ENCODE measurements at regions not wholly inside any gene's neighbourhood (a gene's known extent, or its start where the extent isn't known, plus 50 kb on each side); places are given as distances from the start of the nearest gene placed in this dataset.

DNA sequence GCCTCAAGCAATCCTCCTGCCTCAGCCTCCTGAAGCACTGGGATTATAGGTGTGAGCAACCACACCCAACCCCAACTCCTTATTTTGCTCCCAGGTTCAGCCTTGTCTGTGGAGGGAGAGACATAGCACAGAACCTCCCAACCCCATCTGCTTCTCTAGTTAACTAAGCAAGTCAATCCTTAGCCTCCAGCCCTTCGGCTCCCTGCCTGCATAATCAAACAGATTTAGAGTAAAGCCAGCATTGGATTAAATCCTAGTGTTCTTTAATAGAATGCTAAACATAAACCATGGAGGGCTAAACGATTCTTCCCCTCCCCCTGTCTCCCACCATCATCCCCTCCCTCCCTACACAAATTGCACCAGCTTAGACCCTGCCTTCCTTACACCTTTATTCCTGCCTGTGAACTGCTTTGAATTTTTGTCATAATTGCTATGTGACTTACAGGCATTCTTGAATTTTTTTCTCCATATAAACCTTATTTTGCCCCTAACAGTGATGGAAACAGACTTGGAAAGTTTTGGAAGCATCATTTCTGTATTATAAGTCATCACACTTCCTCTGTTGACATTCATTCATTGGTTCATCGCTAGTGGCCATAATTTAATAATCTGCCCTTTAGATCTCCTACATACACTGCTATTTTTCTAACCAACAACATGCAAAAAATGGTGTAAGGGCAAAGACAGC is 72.6 kb upstream of the TOMM7 start:
- H3K27me3 ChIP-seq (ENCODE audit: control insufficient read depth, insufficient read depth, low read length), result no peaks in the 10 kb centered on the region
- H3K36me3 ChIP-seq (replicated peaks; ENCODE audit: control insufficient read depth, insufficient read depth, low read length), result no peaks in the 10 kb centered on the region
- no peak overlapping the region for H3K4me3 ChIP-seq (ENCODE audit: insufficient read depth, low read depth, low read length)
- no peak for DNase-seq

DNA sequence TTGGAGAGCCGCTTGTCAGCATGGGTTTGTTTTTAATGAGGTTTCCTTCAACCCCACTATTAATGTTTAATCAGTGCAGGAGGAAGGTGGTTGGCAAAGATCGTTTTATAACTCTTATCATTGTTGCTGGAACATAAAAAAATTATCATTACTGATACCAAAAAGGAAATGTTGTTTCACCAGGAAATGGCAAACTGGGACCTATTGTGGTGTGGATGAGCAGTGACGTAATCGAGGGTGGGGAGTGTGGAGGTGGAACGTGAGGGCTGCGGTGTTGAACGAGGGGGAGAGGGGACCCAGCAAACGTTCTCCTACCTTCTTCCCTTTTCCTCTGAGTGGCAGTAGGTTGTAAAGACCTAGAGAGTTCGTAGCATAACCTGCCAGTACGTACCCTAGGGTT is 71.9 kb upstream of the TOMM7 start:
- no peaks in the 10 kb centered on the region for H3K36me3 ChIP-seq (replicated peaks; ENCODE audit: control insufficient read depth, insufficient read depth, low read length)
- no peak for DNase-seq
- no peak overlapping the region for H3K4me3 ChIP-seq (ENCODE audit: insufficient read depth, low read depth, low read length)
- no peaks in the 10 kb centered on the region for H3K27me3 ChIP-seq (ENCODE audit: control insufficient read depth, insufficient read depth, low read length)

DNA sequence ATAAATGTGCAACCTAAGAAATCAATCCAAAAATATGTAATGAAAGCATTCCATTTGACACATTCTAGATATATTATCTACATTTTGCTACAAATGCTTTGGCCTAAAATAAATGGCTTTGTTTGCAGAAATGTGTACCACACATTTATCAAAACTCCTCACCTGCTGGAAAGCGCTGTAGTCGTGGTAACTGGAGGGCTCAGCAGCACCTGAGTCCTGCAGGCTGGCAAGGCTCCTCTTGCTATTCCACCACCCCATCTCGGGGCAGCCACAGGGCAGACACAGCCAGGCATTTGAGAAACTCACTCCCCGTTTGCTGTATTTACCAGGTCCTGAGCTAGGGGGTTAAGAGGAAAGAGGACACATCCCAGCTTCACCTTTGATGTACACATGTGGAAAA is 68.1 kb upstream of the TOMM7 start:
- no peak for DNase-seq
- H3K4me3 ChIP-seq (ENCODE audit: insufficient read depth, low read depth, low read length), result no peak overlapping the region
- H3K27me3 ChIP-seq (ENCODE audit: control insufficient read depth, insufficient read depth, low read length), result no peaks in the 10 kb centered on the region
- no peaks in the 10 kb centered on the region for H3K36me3 ChIP-seq (replicated peaks; ENCODE audit: control insufficient read depth, insufficient read depth, low read length)

DNA sequence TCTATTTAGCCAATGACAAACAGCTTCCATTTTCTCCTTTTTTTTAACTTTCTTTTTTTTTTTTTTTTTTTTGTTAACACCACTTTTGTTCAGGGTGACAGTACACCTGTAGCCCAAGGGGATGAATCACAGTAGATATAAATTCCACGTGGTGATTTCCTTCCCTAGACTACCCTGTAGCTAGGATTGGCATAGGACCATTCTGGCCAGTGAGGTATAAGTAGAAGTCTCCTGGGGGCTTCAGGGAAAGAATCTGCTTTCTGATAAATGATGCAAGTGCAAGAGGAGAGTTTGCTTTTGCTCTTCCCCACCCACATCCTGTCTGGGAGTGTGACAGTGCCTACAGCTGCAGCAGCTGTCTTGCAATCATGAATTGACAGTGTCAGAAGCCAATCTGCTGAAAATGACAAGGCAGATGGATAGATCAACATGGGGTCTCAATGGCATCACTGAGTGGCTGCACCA is 63.2 kb upstream of the TOMM7 start:
- Histone ChIP-seq H3K36me3 (replicated peaks; ENCODE audit: control insufficient read depth, insufficient read depth, low read length) (no peaks in the 10 kb centered on the region), H3K27me3 (ENCODE audit: control insufficient read depth, insufficient read depth, low read length) (no peaks in the 10 kb centered on the region), H3K4me3 (ENCODE audit: insufficient read depth, low read depth, low read length) (no peak overlapping the region)
- DNase-seq, result no peak

DNA sequence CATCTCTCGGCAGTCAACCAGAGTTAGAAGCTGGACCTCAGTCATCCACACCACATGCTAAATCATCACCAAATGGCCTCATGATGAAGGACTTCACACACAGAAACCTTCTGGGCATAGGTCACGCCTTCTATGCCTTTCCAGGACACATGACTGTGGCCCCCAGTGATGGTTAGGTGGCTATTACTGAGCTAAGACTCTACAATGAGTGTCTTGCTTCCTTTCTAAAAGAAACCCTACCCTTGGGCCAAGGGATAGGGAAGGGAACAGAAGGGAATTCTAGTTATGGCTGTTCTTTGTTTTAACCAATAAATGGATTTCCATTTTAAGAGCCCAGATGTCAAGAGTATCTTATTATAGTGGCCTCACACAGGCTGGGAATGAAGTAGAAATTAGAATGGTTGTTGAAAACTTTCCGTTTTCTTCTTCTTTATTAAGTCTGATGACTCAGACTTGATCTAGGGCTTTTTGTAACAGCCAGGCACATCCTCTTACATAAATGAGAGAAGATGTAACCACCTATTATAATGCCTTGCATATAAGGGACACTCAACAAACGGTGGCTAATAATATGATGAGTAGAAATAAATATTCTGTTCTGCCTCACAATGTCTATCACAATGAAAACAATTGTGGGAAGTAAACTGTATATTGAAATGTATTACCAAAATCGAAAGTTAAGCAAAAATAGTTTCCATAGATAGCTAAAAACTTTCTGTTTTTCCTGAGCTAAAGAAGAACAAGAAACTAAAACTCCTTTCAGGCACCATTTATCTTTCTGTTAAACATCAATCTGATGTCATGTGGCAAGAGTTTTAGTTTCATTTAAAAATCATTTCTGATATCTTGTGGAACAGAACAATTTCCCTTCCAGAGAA is 62.5 kb upstream of the TOMM7 start:
- no peak overlapping the region for H3K4me3 ChIP-seq (ENCODE audit: insufficient read depth, low read depth, low read length)

DNA sequence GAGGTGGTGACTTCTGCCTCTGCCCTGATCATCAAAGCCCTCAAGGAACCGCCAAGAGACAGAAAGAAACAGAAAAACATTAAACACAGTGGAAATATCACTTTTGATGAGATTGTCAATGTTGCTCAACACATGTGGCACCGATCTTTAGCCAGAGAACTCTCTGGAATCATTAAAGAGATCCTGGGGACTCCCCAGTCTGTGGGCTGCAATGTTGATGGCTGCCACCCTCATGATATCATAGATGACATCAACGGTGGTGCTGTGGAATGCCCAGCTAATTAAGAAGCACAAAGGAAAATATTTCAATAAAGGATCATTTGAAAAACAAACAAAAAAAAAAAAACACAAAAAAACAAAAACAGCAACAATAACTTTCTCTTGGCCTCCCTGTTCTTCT is 59.5 kb upstream of the TOMM7 start:
- H3K27me3 ChIP-seq (ENCODE audit: control insufficient read depth, insufficient read depth, low read length), result no peaks in the 10 kb centered on the region
- H3K4me3 ChIP-seq (ENCODE audit: insufficient read depth, low read depth, low read length), result no peak overlapping the region
- DNase-seq, result no peak
- no peaks in the 10 kb centered on the region for H3K36me3 ChIP-seq (replicated peaks; ENCODE audit: control insufficient read depth, insufficient read depth, low read length)

More for the DNA sequence above, 62.5 kb upstream of the TOMM7 start:
- Histone ChIP-seq H3K36me3 (replicated peaks; ENCODE audit: control insufficient read depth, insufficient read depth, low read length) (no peaks in the 10 kb centered on the region), H3K27me3 (ENCODE audit: control insufficient read depth, insufficient read depth, low read length) (no peaks in the 10 kb centered on the region)
- DNase-seq, result no peak

DNA sequence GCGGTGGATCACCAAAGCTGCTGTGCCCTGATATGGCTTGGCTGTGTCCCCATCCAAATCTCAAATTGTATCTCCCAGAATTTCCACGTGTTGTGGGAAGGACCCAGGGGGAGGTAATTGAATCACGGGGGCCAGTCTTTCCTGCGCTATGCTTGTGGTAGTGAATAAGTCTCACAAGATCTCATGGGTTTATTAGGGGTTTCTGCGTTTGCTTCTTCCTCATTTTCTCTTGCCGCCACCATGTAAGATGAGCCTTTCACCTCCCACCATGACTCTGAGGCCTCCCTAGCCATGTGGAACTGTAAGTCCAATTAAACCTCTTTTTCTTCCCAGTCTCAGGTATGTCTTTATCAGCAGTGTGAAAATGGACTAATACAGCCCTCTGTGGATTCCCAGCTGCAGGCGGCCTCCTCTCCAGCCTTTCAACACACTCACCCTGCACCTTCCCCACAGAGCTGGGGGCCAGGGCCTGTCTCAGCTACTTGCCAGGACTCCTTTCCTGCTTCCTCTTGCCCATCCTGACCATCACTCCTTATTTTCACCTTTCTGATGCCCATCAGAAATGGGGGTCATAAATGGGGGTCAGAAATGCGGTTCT is 57.2 kb upstream of the TOMM7 start:
- Histone ChIP-seq H3K27me3 (ENCODE audit: control insufficient read depth, insufficient read depth, low read length) (no peaks in the 10 kb centered on the region), H3K4me3 (ENCODE audit: insufficient read depth, low read depth, low read length) (no peak overlapping the region), H3K36me3 (replicated peaks; ENCODE audit: control insufficient read depth, insufficient read depth, low read length) (no peaks in the 10 kb centered on the region)
- DNase-seq, result no peak

DNA sequence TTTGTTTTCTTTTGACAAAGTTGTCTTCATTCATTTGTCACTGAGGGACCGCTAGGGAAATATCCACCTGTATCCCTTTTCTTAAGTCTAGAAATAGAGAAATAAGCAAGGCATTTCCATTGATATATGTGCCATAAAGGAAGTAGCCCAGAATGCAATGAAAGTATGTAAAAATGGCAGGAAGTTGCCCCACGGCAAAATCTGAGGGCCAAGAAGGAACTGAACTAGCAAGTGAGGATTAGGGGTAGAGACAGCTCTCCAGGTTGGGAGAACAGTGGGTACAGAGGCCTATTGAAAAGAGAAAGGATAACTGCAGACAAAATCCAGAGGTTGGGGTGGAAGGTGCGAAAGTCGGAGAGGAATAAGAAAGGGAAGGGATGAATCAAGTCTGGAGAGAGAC is 56.6 kb upstream of the TOMM7 start:
- Histone ChIP-seq H3K36me3 (replicated peaks; ENCODE audit: control insufficient read depth, insufficient read depth, low read length) (no peaks in the 10 kb centered on the region), H3K27me3 (ENCODE audit: control insufficient read depth, insufficient read depth, low read length) (no peaks in the 10 kb centered on the region), H3K4me3 (ENCODE audit: insufficient read depth, low read depth, low read length) (no peak overlapping the region)
- no peak for DNase-seq

DNA sequence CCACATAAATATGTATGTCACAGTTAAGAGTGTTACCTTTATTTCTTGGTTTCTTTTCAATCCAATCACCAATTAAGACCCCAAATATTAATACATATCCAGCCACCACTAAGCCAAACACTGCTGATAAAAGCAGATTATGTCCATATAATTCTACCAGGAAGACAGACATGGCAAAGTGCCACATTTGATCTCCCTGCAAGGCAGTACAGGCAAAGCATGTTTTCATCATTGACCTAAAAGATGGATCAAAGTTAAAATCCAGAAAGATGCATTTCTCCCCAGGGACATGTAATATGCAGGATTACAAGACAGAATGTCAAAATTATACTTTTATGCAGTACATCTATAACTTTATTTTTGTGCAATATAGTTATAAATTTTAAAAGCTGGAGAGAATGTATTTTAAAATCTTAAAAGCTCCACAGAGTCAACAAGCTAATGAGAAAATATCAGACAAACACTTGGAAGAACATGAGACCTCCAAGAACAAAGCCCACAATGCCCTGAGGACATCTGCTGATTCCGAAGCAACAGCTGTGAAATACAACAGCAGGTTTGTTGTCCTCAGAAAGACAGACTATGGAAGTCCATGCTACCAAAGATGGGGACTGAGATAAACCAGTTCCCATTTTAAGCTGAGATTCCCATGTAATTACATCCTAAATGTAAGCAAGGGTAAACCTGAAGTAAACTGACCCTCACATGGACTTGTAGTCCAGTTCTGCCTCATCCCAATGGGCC is 54.5 kb upstream of the TOMM7 start:
- Histone ChIP-seq H3K4me3 (ENCODE audit: insufficient read depth, low read depth, low read length) (no peak overlapping the region), H3K36me3 (replicated peaks; ENCODE audit: control insufficient read depth, insufficient read depth, low read length) (no peaks in the 10 kb centered on the region), H3K27me3 (ENCODE audit: control insufficient read depth, insufficient read depth, low read length) (no peaks in the 10 kb centered on the region)
- DNase-seq, result no peak

DNA sequence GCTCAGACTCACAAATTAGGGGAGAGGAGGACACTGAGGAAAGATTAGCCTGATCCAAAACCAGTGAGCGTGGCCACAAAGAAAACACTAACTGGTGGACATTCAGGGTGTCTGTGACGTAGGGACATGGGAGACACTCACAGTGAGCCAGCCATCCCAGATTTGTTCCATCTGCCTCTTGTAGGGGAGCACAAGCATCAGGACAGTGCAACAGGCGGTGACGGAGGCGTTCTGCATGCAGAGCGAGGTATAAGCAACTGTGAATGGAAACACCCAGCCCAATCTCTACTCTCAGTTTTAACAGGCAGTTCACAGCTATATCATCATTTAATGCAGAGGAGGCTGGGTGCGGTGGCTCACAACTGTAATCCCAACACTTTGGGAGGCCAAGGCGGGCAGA is 52.8 kb upstream of the TOMM7 start:
- Histone ChIP-seq H3K36me3 (replicated peaks; ENCODE audit: control insufficient read depth, insufficient read depth, low read length) (no peaks in the 10 kb centered on the region), H3K27me3 (ENCODE audit: control insufficient read depth, insufficient read depth, low read length) (no peaks in the 10 kb centered on the region), H3K4me3 (ENCODE audit: insufficient read depth, low read depth, low read length) (no peak overlapping the region)
- DNase-seq, result no peak

DNA sequence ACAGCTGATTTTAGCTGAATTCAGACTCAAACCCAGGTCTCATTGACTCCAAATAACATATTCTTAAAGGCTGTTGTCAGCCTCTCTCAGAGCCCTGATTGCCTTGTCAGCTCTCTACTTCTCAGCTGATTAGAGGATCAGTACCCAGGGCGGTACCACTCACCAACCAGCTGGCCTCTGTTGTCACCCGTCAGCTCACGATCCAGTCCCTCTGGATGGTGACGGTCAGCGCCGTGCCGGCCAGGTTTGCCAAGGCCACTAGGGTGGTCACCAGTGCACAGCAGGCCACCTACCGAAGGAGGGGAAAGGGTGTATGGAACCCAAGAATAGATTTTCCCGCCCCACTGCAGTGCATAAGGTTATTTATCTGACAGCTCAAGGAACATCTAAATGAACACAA is 52.3 kb upstream of the TOMM7 start:
- DNase-seq, result no peak
- no peaks in the 10 kb centered on the region for H3K36me3 ChIP-seq (replicated peaks; ENCODE audit: control insufficient read depth, insufficient read depth, low read length)
- H3K27me3 ChIP-seq (ENCODE audit: control insufficient read depth, insufficient read depth, low read length), result no peaks in the 10 kb centered on the region
- H3K4me3 ChIP-seq (ENCODE audit: insufficient read depth, low read depth, low read length), result no peak overlapping the region

Data from H7 (cell line).